ENCODE measurements at regions not wholly inside any gene's neighbourhood (a gene's known extent, or its start where the extent isn't known, plus 50 kb on each side); places are given as distances from the start of the nearest gene placed in this dataset.

- TF ChIP-seq CTCF (IDR thresholded peaks at IDR 0.05; ENCODE audit: insufficient read depth, low read length, poor library complexity, severe bottlenecking) (no peak), EZH2phosphoT487 (conservative IDR thresholded peaks at IDR 0.05; ENCODE audit: low read length) (no peak)
Measured at GRCh38 chr12:124461241-124461673, 106.2 kb downstream of the NCOR2 start.

Data from SU-DHL-6 (cell line).